GM21576 (cell line): ENCODE measurements at regions not wholly inside any gene's neighbourhood (a gene's known extent, or its start where the extent isn't known, plus 50 kb on each side); places are given as distances from the start of the nearest gene placed in this dataset.

Experiments used
- ATAC-seq: cut with Tn5 transposase; IDR thresholded peaks from one replicate; pipeline ENCODE4 v1.9.1; 2021; ENCODE audit warnings: mild to moderate bottlenecking, moderate library complexity; ENCODE audit not compliant: unreplicated experiment

DNA sequence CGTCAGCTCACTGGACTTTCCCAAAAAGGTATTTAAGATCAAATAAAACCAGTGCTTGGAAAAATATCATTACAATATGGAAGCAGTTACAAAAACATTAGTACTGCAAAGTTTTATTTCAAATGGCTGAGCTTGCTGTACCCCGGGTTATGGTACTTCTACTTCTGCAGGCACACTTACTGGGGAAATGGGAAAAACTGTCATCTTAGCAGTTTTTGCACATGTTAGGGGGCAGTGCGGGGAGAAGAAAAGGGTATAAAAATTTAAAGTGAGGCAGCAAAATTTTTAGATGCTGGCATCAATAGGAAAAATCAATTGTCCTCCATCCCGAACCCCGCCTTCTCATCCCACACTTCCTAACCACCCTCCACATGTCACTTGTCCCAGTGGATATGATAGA, 133.4 kb downstream of the ATG4C start:
- ATAC-seq = no peak

DNA sequence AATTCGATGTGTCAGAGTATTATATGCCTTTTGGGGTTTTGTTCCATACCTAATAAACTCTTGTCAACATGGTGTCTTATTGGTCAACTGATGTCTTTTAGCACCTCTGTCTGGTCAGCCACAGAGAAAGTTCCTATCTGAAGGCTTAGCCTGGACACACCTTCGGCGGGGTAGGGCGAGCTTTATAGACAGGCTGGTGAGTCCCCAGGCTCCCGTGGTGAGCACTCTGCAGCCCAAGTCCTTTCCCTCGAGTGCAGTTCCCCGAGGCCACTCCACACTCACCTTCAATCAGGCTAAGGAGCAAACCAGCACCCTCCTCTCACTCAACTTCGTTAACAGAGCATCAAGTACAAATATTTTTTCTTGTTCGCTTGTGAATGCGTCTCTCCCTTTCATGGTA, 133.9 kb downstream of the ATG4C start:
- no peak for ATAC-seq

DNA sequence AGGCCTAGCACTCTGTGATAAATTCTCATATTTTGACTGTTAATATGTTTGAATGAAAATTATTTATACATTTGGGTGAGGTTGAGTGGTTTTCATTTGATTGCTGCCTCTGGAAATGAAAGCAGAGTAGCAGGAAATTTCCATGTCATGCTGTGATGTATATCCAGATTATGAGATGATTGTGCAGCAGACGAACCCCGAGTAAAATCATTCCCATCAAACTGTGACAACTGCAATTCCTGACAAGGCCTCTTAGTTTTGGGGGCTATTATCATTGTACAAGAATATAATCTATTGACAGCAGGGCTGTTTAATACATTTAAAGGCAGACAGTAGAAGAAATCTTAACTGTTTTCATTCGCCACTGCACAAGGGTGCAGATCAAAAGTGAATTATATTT, 134.8 kb downstream of the ATG4C start:
- ATAC-seq = no peak

DNA sequence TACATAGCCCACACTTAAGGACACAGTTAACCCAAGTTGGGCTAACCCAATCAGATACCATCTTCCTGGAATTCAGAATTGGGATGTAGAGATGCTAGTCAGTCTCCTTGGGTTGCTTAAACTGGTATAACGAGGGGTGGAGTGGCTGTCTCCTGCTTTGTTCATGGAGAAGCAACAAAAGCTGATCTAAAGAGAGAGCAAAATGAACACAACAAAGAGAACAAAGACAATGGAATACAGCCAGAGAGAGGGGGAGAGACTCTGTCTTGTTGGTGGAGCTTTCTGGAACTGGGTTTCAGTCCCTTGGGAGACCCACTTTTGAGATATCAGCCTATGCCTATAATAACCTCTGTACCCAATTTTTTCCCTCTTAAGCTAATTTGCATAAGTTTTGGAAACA, 138.1 kb downstream of the ATG4C start:
- no peak for ATAC-seq

DNA sequence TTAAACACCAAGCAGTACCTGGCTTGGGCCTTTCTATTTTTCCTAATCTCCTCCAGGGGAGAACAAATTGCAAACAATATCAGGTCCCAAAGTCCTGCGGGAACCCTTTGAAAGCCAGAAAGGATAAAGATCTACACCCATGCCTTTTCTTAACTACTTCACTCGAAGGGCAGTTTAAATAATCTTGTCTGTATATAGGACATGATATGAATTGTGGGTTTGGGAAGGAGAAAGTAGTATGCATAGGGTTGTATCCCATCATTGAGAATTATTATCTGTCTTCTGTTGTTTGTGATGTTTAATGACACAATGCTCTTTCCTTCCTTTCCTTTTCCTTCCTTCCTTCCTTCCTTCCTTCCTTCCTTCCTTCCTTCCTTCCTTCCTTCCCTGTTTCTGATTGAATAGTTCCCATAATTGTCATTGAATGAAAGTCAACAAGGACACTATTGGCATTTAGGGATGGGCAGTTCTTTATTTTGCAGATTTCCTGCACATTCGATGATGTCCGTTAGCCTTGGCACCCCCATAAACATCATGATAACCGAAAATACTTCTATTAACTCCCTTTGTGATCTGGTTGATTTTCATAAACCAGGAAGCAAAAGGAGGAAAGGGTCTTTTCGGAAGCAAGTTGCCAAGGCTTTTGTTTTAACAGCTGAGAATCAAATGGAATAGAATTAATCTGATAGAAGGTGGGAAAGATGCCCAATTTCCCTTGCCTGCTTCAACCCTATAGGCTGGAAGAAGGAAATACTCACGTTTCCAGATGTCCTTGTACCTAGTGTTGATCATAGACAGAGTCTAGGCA, 141.3 kb downstream of the ATG4C start:
- ATAC-seq = no peak

DNA sequence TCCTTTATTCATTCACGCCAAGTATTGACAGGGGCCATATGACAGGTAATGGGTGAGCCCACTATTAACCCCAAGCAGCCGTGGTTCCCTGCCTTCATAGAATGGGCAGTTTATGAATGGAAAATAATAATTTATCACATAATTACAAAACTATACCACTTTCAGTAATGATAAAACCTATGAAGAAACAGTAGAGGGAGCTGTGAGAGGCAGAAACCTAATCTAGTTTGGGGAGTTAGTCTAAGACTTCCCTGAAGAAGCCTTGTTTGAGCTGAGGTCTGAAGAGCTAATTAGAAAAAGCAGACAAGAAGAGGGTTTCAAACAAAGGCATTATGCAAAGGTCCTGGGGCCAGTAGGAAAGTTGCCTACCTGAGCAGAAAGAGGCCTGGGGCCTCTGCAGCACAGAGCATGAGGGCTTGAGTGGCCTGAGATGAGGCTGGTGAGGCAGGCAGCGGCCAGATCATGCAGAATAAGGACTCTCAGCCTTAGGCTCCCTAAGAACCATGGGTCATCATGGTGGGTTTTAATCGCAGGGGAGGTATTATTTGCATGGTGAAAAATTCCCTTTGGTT, 142.8 kb downstream of the ATG4C start:
- no peak for ATAC-seq

DNA sequence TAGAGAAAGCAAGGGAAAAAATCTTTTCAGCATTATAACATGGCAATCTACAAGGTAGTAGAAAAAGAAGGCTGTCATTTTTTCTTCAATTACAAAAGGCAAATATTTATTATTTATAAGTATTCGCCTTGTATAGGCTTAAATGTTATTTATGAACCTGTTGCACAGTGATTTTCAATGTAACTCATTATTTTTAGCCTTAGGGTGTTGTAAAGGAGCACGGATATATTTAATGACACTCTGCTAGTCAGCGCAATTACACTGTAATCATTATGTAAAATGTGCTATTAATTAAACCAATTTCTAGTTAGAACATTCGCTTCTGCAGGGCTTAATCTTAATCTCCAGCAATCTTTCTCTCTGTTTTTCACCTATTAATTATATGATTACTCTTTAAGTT, 145.0 kb downstream of the ATG4C start:
- no peak for ATAC-seq

DNA sequence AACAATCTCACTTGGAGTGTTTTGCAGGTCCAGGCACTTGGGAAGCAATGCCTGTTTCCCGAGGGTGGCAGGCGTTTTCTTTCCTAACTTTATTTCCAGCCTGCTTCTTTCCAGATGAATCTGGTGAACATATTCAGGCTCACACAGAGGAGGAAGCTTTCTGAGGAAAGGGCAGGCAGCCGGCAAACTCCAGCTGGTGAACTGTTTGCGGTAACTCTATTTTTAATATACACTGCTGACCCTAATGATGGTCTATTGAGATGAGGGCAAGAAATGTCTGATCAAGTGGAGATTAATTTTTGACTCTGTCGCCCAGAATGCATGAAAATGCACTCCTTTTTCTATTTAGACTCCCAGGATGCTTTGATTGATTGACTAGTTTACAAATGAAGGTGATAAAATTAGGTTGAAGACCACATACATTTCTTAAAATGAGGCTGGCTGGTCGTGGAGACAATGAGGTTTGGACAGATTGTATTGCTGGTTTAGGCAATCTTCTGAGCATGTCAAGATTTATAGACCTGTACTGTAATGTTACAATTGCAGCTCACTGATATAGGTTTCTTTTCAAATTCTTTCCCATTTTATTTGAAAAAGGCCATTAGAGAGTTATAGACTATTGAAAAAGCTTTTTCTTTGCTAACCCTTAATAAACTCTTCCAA, 153.8 kb downstream of the ATG4C start:
- ATAC-seq = no peak

DNA sequence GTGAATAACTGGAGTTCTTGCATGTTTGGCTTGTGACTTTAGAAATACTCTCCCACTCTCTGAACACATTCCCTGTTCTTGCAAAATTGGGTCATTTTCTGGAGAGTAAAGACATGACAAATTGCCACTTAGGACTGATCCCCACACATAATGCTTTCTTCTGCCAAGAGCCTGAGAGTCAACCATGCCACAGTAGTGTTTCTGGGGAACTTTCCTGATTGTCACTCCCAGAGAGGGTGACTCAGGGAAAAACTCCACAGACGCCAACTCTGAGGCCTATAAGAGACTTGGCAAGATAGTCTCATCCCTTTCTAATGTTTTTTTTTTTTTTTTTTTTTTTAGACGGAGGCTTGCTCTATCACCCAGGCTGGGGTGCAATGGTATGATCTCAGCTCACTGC, 157.8 kb downstream of the ATG4C start:
- no peak for ATAC-seq

DNA sequence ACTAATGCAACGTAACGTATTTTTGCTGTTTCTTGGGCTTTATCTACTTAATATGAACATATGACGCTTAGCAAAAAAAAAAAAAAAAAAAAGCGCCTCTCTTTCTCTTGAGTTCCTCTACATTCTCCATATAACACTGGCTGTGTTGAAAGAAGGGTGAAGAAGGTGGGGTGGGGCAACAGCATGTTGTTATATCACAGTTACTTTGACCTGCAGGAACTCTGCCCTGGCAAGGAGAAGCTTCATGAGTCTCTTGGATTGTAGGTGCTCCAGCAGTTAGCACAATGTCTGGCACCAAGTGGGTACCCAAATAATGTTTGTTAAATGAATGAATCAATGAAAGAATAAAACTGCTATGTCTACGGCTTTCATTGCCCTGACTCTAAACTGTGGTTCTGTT, 162.6 kb downstream of the ATG4C start:
- no peak for ATAC-seq

DNA sequence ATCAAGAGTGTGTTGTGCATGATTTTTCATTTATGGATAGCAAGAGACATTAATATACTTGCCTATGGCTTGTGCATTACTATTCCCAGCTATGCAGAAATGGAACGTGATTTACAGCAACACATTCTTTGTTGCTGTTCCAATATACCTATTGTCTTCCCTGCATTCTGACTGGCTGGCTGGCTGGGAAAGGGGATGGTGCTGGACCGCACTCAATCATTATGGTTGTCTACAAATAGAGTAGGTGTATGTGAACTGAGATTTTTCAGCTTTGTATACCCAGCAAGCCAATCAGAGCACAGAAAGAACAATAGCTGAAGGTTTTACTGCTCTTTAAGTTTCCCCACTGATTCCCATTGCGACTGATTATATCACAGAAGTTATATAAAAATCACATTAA, 167.5 kb downstream of the ATG4C start:
- ATAC-seq = no peak

DNA sequence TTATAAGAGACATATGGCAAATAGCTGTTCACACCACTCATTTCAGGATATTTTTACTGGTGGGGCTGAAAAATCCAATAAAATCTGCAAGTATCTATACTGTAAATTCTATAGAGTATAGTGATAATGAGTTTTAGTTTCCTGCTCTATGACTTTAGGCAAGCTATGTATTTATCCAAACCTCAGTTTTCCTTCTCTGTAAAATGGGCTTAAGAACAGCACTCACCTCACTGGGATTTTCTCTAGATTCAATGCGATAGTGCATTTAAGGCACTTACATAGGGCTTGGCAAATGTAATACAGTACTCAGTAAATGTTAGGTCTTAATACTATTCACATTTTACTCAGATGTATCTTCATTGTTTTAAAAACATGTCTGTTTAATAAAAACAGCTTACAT, 168.7 kb downstream of the ATG4C start:
- ATAC-seq = no peak

DNA sequence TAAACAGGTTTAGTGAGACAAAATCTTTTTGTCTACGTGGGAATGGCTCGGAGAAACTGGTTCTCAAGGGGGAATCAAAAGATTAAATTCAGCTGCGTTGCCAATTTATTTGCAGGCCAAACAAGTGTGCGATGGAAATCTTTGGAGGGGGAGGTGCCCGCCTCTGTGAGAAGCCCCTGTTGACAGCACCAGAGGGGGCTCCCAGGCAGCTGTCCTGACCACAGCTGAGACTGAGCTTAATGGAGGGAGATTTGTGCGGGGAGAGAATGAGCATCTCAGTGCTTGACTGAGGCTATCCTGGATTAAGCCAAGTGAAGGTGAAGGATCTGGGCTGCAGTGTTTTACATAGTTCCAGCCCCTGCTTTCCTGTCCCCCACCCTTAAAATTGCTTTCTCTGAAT, 169.7 kb downstream of the ATG4C start:
- no peak for ATAC-seq

DNA sequence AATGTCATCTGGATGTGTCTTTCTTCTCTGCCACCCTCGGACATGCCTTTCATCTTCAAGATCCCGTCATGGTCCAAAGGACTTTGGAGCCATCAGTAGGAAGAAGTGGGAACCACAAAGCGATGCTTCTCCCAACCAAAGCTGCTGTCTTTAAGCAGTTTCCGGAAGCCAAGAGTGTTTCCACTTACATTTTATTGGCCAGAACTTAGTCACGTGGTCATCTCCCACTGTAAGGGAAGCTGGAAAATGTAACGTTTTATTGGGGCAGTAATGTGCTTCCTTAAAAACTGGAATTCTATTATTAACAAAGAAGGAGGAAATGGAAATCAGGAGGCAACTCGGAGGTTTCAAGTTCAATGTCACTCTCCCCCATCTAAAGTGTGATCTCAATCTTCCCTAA, 170.8 kb downstream of the ATG4C start:
- ATAC-seq = no peak

DNA sequence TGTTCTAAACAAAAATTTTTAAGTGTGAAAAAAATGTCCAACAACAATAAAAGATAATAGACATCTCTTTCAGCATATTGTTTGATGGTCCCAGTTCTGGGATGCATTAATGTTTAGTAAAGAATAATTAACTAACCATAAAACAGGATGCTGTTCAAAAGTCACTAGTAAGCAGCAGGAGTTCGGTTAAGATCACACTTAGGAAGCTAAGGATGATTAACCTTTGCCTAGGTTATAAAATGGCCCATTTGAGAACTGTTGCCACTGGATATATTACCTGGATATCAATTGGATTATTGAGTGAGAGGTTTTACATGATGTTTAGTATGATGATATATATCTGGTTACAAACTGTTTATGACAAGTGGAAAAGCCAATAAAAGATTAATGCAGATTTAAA, 171.7 kb downstream of the ATG4C start:
- no peak for ATAC-seq

DNA sequence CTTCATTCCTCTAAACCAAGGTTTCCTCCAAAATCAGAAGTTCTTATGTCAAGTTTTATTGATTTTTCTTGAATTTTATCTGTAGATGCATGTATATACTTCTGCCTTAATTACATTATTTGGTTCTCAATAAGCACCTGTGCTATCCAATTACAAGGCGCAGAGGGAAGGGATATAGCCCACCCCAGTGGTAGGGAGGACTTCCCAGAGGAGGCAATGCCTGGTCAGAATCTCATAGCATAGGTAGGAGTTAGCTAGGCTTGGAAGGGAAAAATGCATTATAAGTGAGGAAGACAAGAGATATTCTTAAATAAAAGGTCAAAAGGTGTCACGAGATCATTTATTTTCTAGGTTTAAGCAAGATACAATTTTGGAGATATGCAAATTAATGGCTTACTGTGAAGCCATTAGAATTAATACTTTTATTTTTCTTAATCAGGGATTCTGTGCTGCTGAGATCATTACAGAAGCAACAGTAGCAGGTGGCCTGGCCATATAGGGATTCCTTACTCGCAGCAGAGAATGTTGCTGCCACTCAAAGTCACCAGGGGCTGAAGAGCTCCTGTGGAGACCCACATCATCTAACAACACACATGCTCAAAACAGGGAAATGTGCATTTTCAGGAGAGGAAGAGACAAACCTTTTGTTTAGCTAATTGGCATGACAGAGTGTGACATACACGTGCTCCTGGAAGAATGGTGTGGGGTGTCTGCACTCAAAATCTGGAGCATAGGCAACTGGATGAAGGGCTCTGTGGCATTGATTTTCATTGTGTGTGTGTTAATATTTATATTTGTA, 178.3 kb downstream of the ATG4C start:
- no peak for ATAC-seq

DNA sequence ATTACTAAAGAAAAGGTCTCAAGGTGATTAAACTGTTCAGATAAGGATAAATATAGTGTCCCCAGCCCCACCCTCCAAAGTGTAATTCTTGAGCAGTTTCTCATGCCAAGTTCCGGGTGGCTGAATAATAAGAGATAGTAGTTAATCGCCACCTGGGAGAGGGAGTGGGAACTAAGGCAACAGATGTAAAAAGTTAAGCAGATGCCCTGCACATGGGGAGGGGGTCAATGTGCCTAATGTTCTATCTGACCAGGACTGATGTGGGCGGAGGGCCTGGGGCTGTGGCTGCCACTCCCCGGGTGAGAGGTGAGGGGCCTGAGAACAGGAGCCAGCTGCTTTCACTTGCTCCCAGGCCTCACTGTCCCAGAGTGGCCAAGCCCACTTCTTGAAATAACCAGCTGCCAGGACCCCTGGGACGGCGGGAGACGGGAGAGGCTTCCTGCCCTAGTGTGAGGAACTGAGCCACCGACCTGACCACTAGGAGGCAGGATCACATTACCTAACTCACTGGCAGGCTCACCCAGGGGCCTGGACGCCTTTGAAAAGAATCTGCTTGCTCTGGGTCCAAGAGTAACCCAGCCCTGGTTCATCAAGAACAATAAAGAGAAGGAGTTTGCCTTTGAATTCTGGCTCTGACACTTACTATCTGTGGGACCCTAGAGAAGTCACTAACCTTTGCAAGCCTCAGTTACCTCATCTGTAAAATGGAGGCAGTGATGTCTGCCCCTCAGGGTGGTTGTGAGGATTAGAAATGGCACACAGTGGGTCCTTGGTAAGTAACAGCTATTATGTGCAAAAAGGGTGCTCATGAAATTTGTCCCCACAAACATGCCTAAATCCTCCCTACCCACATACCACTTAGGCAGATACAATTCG, 179.2 kb downstream of the ATG4C start:
- ATAC-seq = peak; percentile 71

DNA sequence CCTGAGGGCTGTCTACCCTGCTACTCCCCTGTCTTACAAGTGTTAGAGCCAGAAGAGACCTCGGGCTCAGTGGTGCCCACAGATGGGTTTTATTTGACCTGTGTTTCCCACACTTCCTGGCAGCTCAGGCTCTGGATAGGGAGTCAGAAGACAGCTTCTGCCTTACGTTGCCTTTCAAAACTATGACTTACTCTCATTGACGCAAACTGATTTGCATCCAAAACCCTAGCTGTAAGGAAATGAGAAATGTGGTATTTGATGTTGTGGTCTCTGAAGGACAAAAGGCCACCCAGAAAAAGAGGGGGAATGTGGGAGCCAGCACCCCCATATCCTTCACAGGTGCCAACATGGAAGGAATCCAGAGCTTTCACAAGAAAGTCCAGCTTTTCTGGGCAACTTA, 180.2 kb downstream of the ATG4C start:
- ATAC-seq = peak; percentile 53

DNA sequence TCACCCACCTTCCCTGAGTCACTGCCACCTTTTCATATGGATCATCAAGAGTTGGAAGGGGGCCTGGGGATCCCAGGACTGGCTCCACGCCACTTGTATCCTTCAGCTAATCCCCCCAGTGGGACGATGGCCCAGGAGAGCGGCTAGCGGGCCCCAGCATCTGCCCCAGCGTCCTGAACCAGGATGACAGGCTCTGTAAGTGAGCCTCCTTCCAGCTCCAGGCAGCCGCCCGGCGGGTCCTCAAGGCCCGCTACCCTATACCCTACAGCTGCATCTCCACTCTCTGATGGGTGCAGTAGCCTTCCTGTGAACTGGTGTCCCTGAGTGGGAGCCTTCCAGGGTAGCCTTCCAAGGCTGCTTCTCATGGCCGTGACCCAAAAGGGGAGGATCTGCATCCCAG, 183.1 kb downstream of the ATG4C start:
- no peak for ATAC-seq

DNA sequence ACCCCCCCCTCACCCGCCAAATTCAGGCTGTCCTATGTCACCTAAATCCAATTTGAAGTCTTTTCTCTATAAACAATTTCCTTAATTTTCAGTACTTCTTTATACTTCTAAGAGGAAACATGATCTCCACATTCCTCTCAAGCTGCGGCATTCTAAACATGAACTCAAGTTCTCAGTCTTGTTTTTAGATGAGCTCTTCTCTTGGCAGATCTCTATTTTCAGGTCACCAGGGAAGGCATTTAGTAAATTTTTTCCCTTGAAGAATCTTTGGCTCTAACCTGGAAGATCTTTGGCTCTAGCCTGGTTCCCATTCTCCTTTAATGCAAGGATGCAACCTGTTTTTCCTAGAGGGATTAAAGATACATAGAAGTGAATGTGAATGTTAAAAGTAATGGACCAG, 193.4 kb downstream of the ATG4C start:
- ATAC-seq = no peak

DNA sequence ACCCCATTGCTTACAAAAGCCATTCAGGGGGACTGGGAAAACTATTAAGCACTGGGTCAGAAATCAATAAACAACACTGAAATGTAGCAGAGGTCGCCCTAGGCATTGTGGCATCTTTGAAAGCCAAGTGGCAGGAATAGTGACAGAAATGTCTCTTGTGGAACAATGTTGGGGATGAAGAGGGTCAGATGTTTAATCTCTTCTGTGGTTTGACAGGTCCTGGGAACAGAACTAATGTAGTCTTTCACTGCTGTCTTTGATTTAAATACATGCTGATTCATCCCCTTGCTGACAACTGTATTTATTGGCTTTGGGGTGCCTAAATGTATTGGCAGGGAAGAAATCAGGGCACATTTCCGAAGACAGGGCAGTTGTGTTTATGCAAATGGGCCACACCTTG, 194.8 kb downstream of the ATG4C start:
- ATAC-seq = no peak
